Esophagus muscularis mucosa (tissue), 4 donors: ENCODE measurements at regions not wholly inside any gene's neighbourhood (a gene's known extent, or its start where the extent isn't known, plus 50 kb on each side); places are given as distances from the start of the nearest gene placed in this dataset.

Source experiments
- DNase-seq: peaks from one replicate; pipeline ENCODE4 v3.0.0-alpha.2; 2017; ENCODE audit errors: extremely low spot score
- H3K27ac ChIP-seq, 4 donors: fragments of 200-600 bp; sonication (generic); replicated peaks in 1 of 4; 1 replicate in 3 of 4; 2 replicates in 1 of 4; pipeline ENCODE4 v1.5.1; 2016 to 2019; ENCODE audit warnings: mild to moderate bottlenecking in 1 of 4
- H3K27me3 ChIP-seq, 4 donors: fragments of 200-600 bp; sonication (generic); one replicate each; pipeline versions ENCODE4 v1.5.1 to v1.6.0; 2016 to 2019
- H3K36me3 ChIP-seq, 4 donors: fragments of 200-600 bp; sonication (generic); one replicate each; pipeline ENCODE4 v1.5.1; 2016 to 2019
- H3K4me1 ChIP-seq, 4 donors: fragments of 200-600 bp; sonication (generic); one replicate each; pipeline ENCODE4 v1.5.1; 2016 to 2019
- H3K4me3 ChIP-seq, 4 donors: fragments of 200-600 bp; sonication (generic); 1 replicate in 2 of 4; 2 replicates in 2 of 4; pipeline ENCODE4 v1.5.1; 2016 to 2019; ENCODE audit warnings: mild to moderate bottlenecking in 4 of 4, moderate library complexity in 1 of 4
- H3K9me3 ChIP-seq, 4 donors: fragments of 200-600 bp; sonication (generic); 1 replicate in 3 of 4; 2 replicates in 1 of 4; pipeline ENCODE4 v1.5.1; 2016 to 2019
- CTCF ChIP-seq, 3 experiments: fragments of 200-600 bp in 2 of 3; fragments of 450-650 bp in 1 of 3; sonication (generic) in 2 of 3; IDR thresholded peaks; one replicate each; pipeline ENCODE4 v1.5.1; 2017 to 2019; ENCODE audit warnings: antibody characterized with exemption in 3 of 3, mild to moderate bottlenecking in 2 of 3, moderate library complexity in 1 of 3
- EP300 ChIP-seq: sonication (generic); formaldehyde crosslinking; IDR thresholded peaks from one replicate; pipeline ENCODE4 v1.6.1; 2017; ENCODE audit warnings: antibody characterized with exemption
- POLR2A ChIP-seq: fragments of 450-650 bp; IDR thresholded peaks from one replicate; pipeline ENCODE4 v1.6.1; 2017; ENCODE audit warnings: antibody characterized with exemption, moderate library complexity, mild to moderate bottlenecking, low read depth
- POLR2AphosphoS5 ChIP-seq, 2 donors: sonication (generic); formaldehyde crosslinking; IDR thresholded peaks; one replicate each; pipeline ENCODE4 v1.6.1; 2017; ENCODE audit warnings: antibody characterized with exemption in 2 of 2
- WGBS: methylation state at CpG from one replicate; pipeline ENCODE4 v1.1.5; 2018; 5-methylcytosine and 5-hydroxymethylcytosine counted together
- intact Hi-C: fragments of 100-400 bp; cut with DNase I; formaldehyde crosslinking; loops from one replicate; pipeline ENCODE4 v1.15.1; 2023

GRCh38 chr12:9392842-9393241, 184.6 kb upstream of the PZP start:
- H3K27ac ChIP-seq: no peak overlapping the region
- H3K27me3 ChIP-seq: no peaks in the 10 kb centered on the region
- TF ChIP-seq EP300 (no peak), POLR2A (no peak), POLR2AphosphoS5 (IDR thresholded peaks at IDR 0.05) (no peak), CTCF (IDR thresholded peaks at IDR 0.05) (no peak)
- H3K9me3 ChIP-seq: no peaks in the 10 kb centered on the region
- 93% methylated on average over 1 of the region's 1 CpG for WGBS
- no peak for DNase-seq
- H3K36me3 ChIP-seq: no peaks in the 10 kb centered on the region
- H3K4me3 ChIP-seq: no peak overlapping the region
- H3K4me1 ChIP-seq: no peaks in the 10 kb centered on the region
- intact Hi-C loops: no loop called here

- H3K27me3 ChIP-seq: no peaks in the 10 kb centered on the region
- H3K36me3 ChIP-seq: no peaks in the 10 kb centered on the region
- no peaks in the 10 kb centered on the region for H3K9me3 ChIP-seq
- intact Hi-C loops: no loop called here
- 86% methylated on average over 2 of the region's 2 CpGs for WGBS
- H3K27ac ChIP-seq: no peak overlapping the region
- TF ChIP-seq CTCF (IDR thresholded peaks at IDR 0.05) (no peak), POLR2AphosphoS5 (IDR thresholded peaks at IDR 0.05) (no peak), POLR2A (no peak), EP300 (no peak)
- DNase-seq: no peak
- no peaks in the 10 kb centered on the region for H3K4me1 ChIP-seq
- H3K4me3 ChIP-seq: no peak overlapping the region
These were observed 183.6 kb upstream of the PZP start for GRCh38 chr12:9391815-9392214.

GRCh38 chr12:9390761-9391160, 182.6 kb upstream of the PZP start:
- Histone ChIP-seq H3K36me3 (no peaks in the 10 kb centered on the region), H3K27me3 (no peaks in the 10 kb centered on the region), H3K9me3 (no peaks in the 10 kb centered on the region), H3K4me1 (no peaks in the 10 kb centered on the region), H3K4me3 (no peak overlapping the region), H3K27ac (no peak overlapping the region)
- DNase-seq: no peak
- TF ChIP-seq POLR2A (no peak), EP300 (no peak), POLR2AphosphoS5 (IDR thresholded peaks at IDR 0.05) (no peak), CTCF (IDR thresholded peaks at IDR 0.05) (no peak)
- WGBS: 59% methylated on average over 3 of the region's 3 CpGs
- intact Hi-C loops: no loop called here

- no peak for TF ChIP-seq CTCF (IDR thresholded peaks at IDR 0.05)
- TF ChIP-seq POLR2A: no peak
- TF ChIP-seq EP300: no peak
- no peak for TF ChIP-seq POLR2AphosphoS5 (IDR thresholded peaks at IDR 0.05)
These were observed 181.6 kb upstream of the PZP start for GRCh38 chr12:9389796-9390195.

GRCh38 chr12:9388379-9388778, 180.2 kb upstream of the PZP start:
- H3K4me3 ChIP-seq: no peak overlapping the region
- H3K27me3 ChIP-seq: no peaks in the 10 kb centered on the region
- intact Hi-C loops: no loop called here
- no peaks in the 10 kb centered on the region for H3K36me3 ChIP-seq
- no peak overlapping the region for H3K27ac ChIP-seq
- no peak for TF ChIP-seq CTCF (IDR thresholded peaks at IDR 0.05)
- no peak for TF ChIP-seq POLR2AphosphoS5 (IDR thresholded peaks at IDR 0.05)
- no peak for TF ChIP-seq EP300
- TF ChIP-seq POLR2A: no peak
- WGBS: 80% methylated on average over 8 of the region's 8 CpGs
- no peak for DNase-seq
- H3K9me3 ChIP-seq: no peaks in the 10 kb centered on the region
- no peaks in the 10 kb centered on the region for H3K4me1 ChIP-seq

More at GRCh38 chr12:9389796-9390195, 181.6 kb upstream of the PZP start:
- no peak for DNase-seq
- WGBS: 81% methylated on average over 9 of the region's 10 CpGs
- Histone ChIP-seq H3K36me3 (no peaks in the 10 kb centered on the region), H3K4me1 (no peaks in the 10 kb centered on the region), H3K27me3 (no peaks in the 10 kb centered on the region), H3K27ac (no peak overlapping the region), H3K4me3 (no peak overlapping the region), H3K9me3 (no peaks in the 10 kb centered on the region)
- intact Hi-C loops: no loop called here
